ENCODE measurements at regions not wholly inside any gene's neighbourhood (a gene's known extent, or its start where the extent isn't known, plus 50 kb on each side); places are given as distances from the start of the nearest gene placed in this dataset.

DNA sequence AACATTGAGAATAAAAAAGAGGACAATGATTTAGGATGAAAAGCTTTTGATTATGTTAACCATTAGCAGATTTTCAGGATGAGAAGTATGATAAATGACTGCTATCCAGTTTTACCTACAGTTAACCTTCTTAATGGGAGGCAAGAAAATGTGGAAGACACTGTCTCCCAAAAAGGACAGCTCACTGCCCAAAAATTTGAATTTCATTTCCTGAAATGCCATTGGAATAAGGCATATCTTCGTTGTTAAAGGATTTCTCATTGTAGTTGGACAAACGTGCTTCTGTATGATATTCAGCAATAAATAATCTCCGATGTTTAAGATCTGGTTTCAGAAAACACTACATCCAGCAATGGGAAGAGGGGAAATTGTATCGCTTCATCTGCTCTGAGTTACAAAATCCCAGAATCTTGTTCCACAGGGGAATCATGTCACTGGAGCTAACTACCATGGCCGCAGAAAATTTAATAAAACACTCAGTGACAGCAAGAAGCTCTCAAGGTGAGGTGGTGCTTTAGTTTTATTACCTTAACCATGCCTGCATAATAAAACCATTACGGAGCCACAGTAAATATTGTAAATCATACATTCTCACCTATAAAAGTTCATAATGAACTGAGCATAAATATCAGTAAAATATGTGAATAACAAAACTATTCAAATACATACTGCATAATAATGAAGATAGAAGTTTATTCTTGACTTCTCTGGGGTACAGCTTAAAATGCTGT, 552.3 kb downstream of the PCDH7 start:
- no peak for DNase-seq (ENCODE audit: low read depth)
- no peak overlapping the region for H3K4me3 ChIP-seq (ENCODE audit: low read depth, low read length)
- TF ChIP-seq, protein P1, sequence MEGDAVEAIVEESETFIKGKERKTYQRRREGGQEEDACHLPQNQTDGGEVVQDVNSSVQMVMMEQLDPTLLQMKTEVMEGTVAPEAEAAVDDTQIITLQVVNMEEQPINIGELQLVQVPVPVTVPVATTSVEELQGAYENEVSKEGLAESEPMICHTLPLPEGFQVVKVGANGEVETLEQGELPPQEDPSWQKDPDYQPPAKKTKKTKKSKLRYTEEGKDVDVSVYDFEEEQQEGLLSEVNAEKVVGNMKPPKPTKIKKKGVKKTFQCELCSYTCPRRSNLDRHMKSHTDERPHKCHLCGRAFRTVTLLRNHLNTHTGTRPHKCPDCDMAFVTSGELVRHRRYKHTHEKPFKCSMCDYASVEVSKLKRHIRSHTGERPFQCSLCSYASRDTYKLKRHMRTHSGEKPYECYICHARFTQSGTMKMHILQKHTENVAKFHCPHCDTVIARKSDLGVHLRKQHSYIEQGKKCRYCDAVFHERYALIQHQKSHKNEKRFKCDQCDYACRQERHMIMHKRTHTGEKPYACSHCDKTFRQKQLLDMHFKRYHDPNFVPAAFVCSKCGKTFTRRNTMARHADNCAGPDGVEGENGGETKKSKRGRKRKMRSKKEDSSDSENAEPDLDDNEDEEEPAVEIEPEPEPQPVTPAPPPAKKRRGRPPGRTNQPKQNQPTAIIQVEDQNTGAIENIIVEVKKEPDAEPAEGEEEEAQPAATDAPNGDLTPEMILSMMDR (conservative IDR thresholded peaks at IDR 0.05; ENCODE audit: low read depth, low read length) = no peak

DNA sequence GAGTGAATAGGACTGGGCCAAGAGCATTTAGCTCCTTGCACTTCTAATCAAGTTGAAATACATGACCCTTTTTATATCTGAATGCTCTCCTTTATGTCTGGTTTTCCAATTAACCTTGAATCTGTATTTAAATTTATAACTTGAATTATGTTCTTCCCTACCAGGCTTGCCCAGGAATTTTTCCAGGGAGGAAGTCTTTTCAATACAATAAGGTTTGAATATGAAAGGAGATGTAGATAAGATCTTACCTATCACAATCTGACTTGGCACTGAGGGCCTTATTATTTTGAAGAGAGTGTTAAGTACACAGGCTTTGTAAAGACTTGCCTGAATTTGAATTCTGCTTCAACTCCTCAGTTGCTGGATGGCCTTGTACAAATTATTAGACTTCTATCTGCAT, 555.7 kb downstream of the PCDH7 start:
- TF ChIP-seq, protein P1 (conservative IDR thresholded peaks at IDR 0.05; ENCODE audit: low read depth, low read length) = no peak
- H3K4me3 ChIP-seq (ENCODE audit: low read depth, low read length) = no peak overlapping the region
- no peak for DNase-seq (ENCODE audit: low read depth)

DNA sequence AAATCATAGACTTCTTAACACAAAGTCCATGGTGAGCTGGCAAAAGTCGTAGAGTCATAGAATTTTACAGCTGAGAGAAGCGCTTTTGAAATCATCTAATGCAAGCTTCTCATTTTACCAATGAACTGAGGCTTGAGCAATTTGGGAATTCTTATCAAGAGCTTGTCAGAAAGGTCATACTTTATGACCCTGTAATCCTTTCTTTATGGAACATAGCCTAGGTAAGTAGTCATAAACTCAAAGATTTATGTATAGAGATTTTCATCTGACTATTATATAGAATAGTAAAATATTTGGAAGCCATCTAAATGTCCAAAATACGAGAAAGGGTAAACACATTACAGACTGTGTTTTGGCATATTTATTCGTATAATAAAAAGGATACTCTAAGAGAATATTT, 563.5 kb downstream of the PCDH7 start:
- TF ChIP-seq, protein P1 (conservative IDR thresholded peaks at IDR 0.05; ENCODE audit: low read depth, low read length) = no peak
- no peak overlapping the region for H3K4me3 ChIP-seq (ENCODE audit: low read depth, low read length)
- DNase-seq (ENCODE audit: low read depth) = no peak

DNA sequence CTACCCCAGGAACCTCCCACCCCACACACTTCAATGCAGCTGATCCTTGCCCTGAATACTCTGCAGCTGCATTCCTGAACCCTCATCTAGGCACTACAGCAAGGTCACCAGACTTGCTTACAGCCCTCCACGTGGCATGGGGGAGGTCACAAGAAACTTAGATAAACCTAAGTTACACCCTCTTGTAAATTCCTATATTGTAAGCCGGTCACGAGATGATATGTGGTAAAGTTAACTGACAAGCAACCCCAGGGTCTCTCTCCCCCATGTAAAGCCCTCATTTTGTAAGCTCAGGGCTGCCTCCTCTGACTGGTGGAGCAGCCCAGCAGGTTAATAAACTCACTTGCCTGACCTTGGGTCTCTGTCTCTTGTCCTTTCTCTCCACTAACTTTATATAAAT, 570.7 kb downstream of the PCDH7 start:
- no peak for DNase-seq (ENCODE audit: low read depth)
- TF ChIP-seq, protein P1 (conservative IDR thresholded peaks at IDR 0.05; ENCODE audit: low read depth, low read length) = no peak
- no peak overlapping the region for H3K4me3 ChIP-seq (ENCODE audit: low read depth, low read length)

DNA sequence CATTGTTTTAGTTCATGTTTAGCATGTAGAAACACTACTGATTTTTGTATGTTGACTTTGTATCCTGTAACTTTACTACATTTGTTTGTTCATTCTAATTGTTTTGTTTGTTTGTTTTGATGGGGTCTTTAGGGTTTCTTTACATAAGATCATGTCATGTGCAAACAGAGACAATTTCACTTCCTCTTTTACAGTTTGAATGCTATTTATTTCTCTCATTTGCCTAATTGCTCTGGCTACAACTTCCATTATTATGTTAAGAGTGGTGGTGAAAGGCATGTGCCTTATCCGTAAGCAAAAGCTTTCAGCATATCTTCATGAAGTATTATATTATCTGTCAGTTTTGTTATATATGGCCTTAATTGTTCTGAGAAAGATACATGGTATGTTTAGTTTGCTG, 571.1 kb downstream of the PCDH7 start:
- TF ChIP-seq, protein P1 (conservative IDR thresholded peaks at IDR 0.05; ENCODE audit: low read depth, low read length) = no peak
- no peak for DNase-seq (ENCODE audit: low read depth)
- no peak overlapping the region for H3K4me3 ChIP-seq (ENCODE audit: low read depth, low read length)

DNA sequence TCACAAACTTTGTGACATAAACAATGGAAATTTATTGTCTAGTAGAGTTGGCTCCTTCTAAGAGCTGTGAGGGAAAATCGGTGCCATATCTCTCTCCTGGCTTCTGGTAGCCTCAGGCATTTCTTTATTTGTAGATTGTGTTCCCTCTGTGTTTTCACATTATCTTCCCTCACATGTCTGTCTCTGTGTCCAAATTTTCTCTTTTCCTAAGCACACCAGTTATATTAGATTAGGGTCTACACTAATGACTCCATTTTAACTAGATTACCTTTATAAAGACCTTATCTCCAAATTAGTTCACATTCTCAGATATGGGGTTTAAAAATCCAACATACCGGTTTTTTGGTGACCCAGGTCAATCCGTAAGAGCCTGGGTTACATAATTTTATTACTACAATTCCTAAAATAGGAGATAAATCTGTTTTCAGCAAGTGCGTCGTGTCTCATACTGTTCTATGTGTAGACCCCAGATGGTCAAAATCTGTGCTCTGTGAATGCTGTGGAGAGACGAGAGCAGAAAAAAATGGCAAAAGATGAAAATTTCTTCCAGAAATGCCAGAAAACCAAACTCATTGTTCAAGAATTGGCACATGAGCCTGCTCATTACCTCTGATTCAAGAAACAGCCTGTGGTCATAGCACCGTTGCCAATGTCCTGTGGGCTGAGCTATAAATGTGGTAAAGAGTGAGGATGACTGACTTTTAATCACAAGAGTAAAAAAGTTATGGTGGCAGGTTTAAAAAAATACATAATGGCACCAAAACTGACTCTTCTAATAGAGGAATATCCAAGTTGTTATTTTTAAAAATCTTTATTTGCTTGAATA, 574.7 kb downstream of the PCDH7 start:
- H3K4me3 ChIP-seq (ENCODE audit: low read depth, low read length) = no peak overlapping the region
- TF ChIP-seq, protein P1 (conservative IDR thresholded peaks at IDR 0.05; ENCODE audit: low read depth, low read length) = no peak
- no peak for DNase-seq (ENCODE audit: low read depth)
